Natural killer cell (primary cell): ENCODE measurements at regions not wholly inside any gene's neighbourhood (a gene's known extent, or its start where the extent isn't known, plus 50 kb on each side); places are given as distances from the start of the nearest gene placed in this dataset.

ENCODE experiments used
- ATAC-seq, 3 donors: fragments of 150-1000 bp in 2 of 3; fragments of 200-7000 bp in 1 of 3; cut with Tn5 transposase; 1 replicate in 1 of 3; 2 replicates in 2 of 3; pipeline ENCODE4 v1.10.0; 2021; ENCODE audit warnings: mild to moderate bottlenecking in 2 of 3, moderate library complexity in 2 of 3
- DNase-seq, 2 donors: peaks; one replicate each; pipeline versions ENCODE4 v3.0.0 to v3.0.0-alpha.2; 2013 to 2021; ENCODE audit warnings: mixed read lengths in 1 of 2
- H3K27ac ChIP-seq: one replicate; pipeline ENCODE4 v1.5.1; 2013; ENCODE audit warnings: mild to moderate bottlenecking, low read length
- H3K27me3 ChIP-seq: one replicate; pipeline ENCODE4 v1.6.1; 2013; ENCODE audit warnings: low read length; ENCODE audit not compliant: control insufficient read depth, insufficient read depth
- H3K36me3 ChIP-seq: one replicate; pipeline ENCODE4 v1.6.1; 2013; ENCODE audit warnings: low read length; ENCODE audit not compliant: control insufficient read depth, insufficient read depth
- H3K4me1 ChIP-seq: one replicate; pipeline ENCODE4 v1.6.1; 2013; ENCODE audit warnings: low read length; ENCODE audit not compliant: control insufficient read depth, insufficient read depth
- H3K4me3 ChIP-seq: one replicate; pipeline ENCODE4 v1.5.1; 2013; ENCODE audit warnings: low read length
- H3K9me3 ChIP-seq: one replicate; pipeline ENCODE4 v1.6.1; 2013; ENCODE audit warnings: low read length; ENCODE audit not compliant: control insufficient read depth, insufficient read depth
- H3K27ac Mint-ChIP-seq, 2 donors: one replicate each; pipeline ENCODE4 v1.8.0; 2022; ENCODE audit warnings: mild to moderate bottlenecking in 2 of 2, mixed read lengths in 2 of 2, moderate library complexity in 1 of 2
- H3K27me3 Mint-ChIP-seq, 2 donors: one replicate each; pipeline ENCODE4 v1.8.0; 2022; ENCODE audit warnings: low read depth in 2 of 2, mixed read lengths in 2 of 2
- H3K36me3 Mint-ChIP-seq: one replicate; pipeline ENCODE4 v1.8.0; 2022; ENCODE audit warnings: mixed read lengths
- H3K4me1 Mint-ChIP-seq, 2 donors: one replicate each; pipeline ENCODE4 v1.8.0; 2022; ENCODE audit warnings: mixed read lengths in 2 of 2
- H3K4me3 Mint-ChIP-seq: one replicate; pipeline ENCODE4 v1.8.0; 2022; ENCODE audit warnings: mild to moderate bottlenecking, moderate library complexity, mixed read lengths
- H3K9me3 Mint-ChIP-seq, 2 donors: one replicate each; pipeline ENCODE4 v1.8.0; 2022; ENCODE audit warnings: mixed read lengths in 2 of 2
- WGBS: methylation state at CpG from one replicate; pipeline ENCODE4 v1.1.7; 2013; ENCODE audit warnings: missing lambda C conversion rate; ENCODE audit not compliant: insufficient coverage; 5-methylcytosine and 5-hydroxymethylcytosine counted together
- intact Hi-C: fragments of 100-400 bp; cut with micrococcal nuclease; formaldehyde crosslinking; loops from one replicate; pipeline ENCODE4 v1.14.2; 2022
- TF ChIP-seq, protein P1 (sequence below): fragments of 200-600 bp; IDR thresholded peaks from one replicate; pipeline ENCODE4 v1.8.0; 2022; ENCODE audit warnings: antibody characterized with exemption

DNA sequence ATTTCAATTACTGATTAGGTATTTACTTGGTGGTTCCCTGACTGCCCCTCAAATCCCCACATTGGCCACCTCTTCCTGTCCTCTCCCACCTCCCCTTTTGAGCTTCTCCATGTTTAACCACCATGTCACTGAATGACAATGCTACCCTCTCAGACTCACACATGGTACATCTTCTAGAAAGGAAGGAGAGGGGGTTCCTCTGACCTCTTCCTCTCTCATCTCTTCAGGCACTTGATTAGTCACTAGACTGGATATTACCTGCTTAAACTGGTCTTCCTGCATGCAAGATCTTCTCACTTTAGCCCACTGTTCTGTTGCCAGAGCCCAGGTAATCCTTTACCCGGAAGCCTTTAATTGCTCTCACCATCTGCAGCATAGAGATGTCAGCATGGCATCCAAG, 64.9 kb downstream of the DIPK2A start:
- H3K4me3 ChIP-seq, result no peak overlapping the region
- H3K27ac ChIP-seq, result no peak overlapping the region
- H3K9me3 ChIP-seq, result no peaks in the 10 kb centered on the region
- no CpG with 5 or more reads among the region's 1 CpG for WGBS
- DNase-seq, result no peak
- no peaks in the 10 kb centered on the region for H3K36me3 ChIP-seq
- no peak for ATAC-seq
- no peaks in the 10 kb centered on the region for H3K27me3 ChIP-seq
- TF ChIP-seq, protein P1, sequence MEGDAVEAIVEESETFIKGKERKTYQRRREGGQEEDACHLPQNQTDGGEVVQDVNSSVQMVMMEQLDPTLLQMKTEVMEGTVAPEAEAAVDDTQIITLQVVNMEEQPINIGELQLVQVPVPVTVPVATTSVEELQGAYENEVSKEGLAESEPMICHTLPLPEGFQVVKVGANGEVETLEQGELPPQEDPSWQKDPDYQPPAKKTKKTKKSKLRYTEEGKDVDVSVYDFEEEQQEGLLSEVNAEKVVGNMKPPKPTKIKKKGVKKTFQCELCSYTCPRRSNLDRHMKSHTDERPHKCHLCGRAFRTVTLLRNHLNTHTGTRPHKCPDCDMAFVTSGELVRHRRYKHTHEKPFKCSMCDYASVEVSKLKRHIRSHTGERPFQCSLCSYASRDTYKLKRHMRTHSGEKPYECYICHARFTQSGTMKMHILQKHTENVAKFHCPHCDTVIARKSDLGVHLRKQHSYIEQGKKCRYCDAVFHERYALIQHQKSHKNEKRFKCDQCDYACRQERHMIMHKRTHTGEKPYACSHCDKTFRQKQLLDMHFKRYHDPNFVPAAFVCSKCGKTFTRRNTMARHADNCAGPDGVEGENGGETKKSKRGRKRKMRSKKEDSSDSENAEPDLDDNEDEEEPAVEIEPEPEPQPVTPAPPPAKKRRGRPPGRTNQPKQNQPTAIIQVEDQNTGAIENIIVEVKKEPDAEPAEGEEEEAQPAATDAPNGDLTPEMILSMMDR, result no peak
- Mint-ChIP-seq H3K4me3 (no peak overlapping the region), H3K36me3 (no peaks in the 10 kb centered on the region), H3K27ac (no peak overlapping the region), H3K27me3 (peaks cover 0 to 18% of the 10 kb centered on the region in 2 donors), H3K9me3 (no peaks in the 10 kb centered on the region), H3K4me1 (peaks cover 3 to 10% of the 10 kb centered on the region in 2 donors)
- intact Hi-C loops, result no loop called here
- no peaks in the 10 kb centered on the region for H3K4me1 ChIP-seq

DNA sequence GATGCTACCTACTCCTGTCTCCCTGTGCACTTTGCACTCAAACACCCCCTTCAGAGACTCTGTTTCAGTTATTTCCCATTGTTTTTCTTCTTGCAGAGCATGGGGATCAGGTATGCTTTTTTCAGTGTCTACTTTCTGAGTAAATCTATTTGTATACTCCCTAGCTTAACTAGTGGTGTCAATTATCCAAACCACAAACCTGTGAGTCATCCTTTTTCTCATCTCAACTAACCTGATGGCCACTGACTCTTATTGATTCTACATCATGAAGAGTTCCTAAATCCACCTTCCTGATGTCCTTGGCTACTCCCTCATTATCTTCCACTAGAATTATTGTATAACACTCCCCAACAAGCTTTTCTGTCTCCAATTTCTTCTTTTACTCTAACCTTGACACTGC, 68.0 kb downstream of the DIPK2A start:
- Histone ChIP-seq H3K27ac (no peak overlapping the region), H3K9me3 (no peaks in the 10 kb centered on the region), H3K27me3 (no peaks in the 10 kb centered on the region), H3K4me3 (no peak overlapping the region), H3K36me3 (no peaks in the 10 kb centered on the region), H3K4me1 (no peaks in the 10 kb centered on the region)
- Mint-ChIP-seq H3K27me3 (peaks cover 2 to 24% of the 10 kb centered on the region in 2 donors), H3K36me3 (no peaks in the 10 kb centered on the region), H3K4me1 (peaks cover 3 to 6% of the 10 kb centered on the region in 2 donors), H3K4me3 (no peak overlapping the region), H3K9me3 (no peaks in the 10 kb centered on the region), H3K27ac (no peak overlapping the region)
- DNase-seq (no peak), ATAC-seq (no peak)
- TF ChIP-seq, protein P1, result no peak
- intact Hi-C loops, result no loop called here

DNA sequence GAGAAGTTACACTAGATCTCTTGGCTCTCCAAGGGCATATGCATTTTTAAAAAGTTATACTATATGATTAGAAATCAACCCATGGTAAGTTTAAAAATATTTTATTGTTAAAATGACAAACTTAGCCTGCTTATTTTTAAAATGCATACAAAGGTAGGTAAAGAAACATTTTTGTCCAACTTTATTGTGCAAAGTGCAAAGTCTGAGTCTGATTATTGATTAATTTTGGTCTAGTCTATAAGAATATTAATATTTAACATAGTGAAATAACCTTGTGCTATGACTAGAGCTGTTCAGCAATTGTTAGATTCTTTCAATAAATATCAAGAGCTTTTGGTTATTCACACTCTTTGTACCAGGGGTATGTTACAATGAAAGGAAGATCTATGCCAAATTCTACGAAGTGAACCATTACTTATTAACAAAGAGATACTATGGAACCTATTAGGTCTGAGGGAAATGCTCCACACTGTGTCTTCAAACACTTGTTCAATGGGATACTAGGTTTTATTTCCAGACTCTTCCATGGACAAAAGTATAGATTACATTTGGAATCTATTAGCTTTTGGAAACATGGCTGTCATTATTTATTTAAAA, 70.4 kb downstream of the DIPK2A start:
- Mint-ChIP-seq H3K27me3 (peaks cover 2 to 24% of the 10 kb centered on the region in 2 donors), H3K27ac (no peak overlapping the region), H3K4me3 (no peak overlapping the region), H3K9me3 (no peaks in the 10 kb centered on the region), H3K36me3 (no peaks in the 10 kb centered on the region), H3K4me1 (peaks cover 3 to 6% of the 10 kb centered on the region in 2 donors)
- TF ChIP-seq, protein P1, result no peak
- Histone ChIP-seq H3K4me1 (no peaks in the 10 kb centered on the region), H3K27me3 (no peaks in the 10 kb centered on the region), H3K4me3 (no peak overlapping the region), H3K9me3 (no peaks in the 10 kb centered on the region), H3K27ac (no peak overlapping the region), H3K36me3 (no peaks in the 10 kb centered on the region)
- intact Hi-C loops, result no loop called here
- DNase-seq (no peak), ATAC-seq (no peak)
- no CpG with 5 or more reads among the region's 1 CpG for WGBS

DNA sequence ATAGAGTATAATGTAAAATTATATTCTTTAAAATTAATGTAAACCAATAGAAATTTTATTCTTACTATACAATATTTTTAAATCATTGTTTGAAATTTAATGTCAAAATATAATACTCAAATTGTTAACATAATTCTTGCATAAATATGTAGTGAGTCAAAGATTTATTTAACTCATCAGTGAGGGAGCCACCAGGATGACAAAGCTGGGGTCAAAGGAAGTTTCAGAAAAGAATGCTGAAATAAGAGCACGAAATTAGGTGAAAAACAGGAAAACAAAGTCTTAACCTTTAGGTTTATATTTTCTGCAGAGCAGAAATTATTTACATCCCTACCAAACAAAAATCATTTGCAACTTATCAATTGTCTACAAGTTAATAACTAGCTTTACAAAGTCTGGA, 74.1 kb downstream of the DIPK2A start:
- Mint-ChIP-seq H3K27ac (no peak overlapping the region), H3K4me3 (no peak overlapping the region), H3K9me3 (no peaks in the 10 kb centered on the region), H3K36me3 (no peaks in the 10 kb centered on the region), H3K4me1 (peaks cover 0 to 3% of the 10 kb centered on the region in 2 donors), H3K27me3 (peaks cover 2 to 25% of the 10 kb centered on the region in 2 donors)
- WGBS, result 78% methylated on average over 1 of the region's 1 CpG
- intact Hi-C loops, result no loop called here
- no peak overlapping the region for H3K4me3 ChIP-seq
- no peaks in the 10 kb centered on the region for H3K9me3 ChIP-seq
- no peak overlapping the region for H3K27ac ChIP-seq
- DNase-seq, result no peak
- TF ChIP-seq, protein P1, result no peak
- H3K27me3 ChIP-seq, result no peaks in the 10 kb centered on the region
- H3K36me3 ChIP-seq, result no peaks in the 10 kb centered on the region
- H3K4me1 ChIP-seq, result no peaks in the 10 kb centered on the region
- ATAC-seq, result no peak
